ENCODE measurements at regions not wholly inside any gene's neighbourhood (a gene's known extent, or its start where the extent isn't known, plus 50 kb on each side); places are given as distances from the start of the nearest gene placed in this dataset.

DNA sequence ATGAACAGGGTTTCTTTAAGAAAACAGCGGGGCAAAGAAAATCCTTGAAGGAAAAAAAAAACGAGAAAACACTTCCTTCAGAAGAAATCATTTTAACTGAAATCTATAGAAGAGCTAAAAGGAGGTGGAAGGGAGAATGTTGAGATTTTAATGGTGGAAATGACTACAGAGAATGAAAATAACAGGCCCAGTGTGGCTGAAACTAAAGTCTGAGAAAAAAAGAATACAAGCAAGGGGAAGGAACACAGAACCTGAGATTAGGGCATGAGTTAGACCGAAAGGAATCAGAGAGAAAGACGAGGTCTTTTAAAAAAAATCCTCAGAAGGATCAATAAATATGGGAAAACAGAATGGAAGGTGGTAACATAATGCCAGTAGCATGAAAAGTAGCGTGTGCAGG, 1230.0 kb upstream of the TENM3 start:
- TF ChIP-seq, protein P1, sequence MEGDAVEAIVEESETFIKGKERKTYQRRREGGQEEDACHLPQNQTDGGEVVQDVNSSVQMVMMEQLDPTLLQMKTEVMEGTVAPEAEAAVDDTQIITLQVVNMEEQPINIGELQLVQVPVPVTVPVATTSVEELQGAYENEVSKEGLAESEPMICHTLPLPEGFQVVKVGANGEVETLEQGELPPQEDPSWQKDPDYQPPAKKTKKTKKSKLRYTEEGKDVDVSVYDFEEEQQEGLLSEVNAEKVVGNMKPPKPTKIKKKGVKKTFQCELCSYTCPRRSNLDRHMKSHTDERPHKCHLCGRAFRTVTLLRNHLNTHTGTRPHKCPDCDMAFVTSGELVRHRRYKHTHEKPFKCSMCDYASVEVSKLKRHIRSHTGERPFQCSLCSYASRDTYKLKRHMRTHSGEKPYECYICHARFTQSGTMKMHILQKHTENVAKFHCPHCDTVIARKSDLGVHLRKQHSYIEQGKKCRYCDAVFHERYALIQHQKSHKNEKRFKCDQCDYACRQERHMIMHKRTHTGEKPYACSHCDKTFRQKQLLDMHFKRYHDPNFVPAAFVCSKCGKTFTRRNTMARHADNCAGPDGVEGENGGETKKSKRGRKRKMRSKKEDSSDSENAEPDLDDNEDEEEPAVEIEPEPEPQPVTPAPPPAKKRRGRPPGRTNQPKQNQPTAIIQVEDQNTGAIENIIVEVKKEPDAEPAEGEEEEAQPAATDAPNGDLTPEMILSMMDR (IDR thresholded peaks at IDR 0.05 in 8 of 11, conservative IDR thresholded peaks at IDR 0.05 in 3 of 11) = no peak
- no peak for TF ChIP-seq POLR2A (IDR thresholded peaks at IDR 0.05)
- no peak for TF ChIP-seq POLR2AphosphoS5 (IDR thresholded peaks at IDR 0.05)
